ENCODE measurements at regions not wholly inside any gene's neighbourhood (a gene's known extent, or its start where the extent isn't known, plus 50 kb on each side); places are given as distances from the start of the nearest gene placed in this dataset.

DNA sequence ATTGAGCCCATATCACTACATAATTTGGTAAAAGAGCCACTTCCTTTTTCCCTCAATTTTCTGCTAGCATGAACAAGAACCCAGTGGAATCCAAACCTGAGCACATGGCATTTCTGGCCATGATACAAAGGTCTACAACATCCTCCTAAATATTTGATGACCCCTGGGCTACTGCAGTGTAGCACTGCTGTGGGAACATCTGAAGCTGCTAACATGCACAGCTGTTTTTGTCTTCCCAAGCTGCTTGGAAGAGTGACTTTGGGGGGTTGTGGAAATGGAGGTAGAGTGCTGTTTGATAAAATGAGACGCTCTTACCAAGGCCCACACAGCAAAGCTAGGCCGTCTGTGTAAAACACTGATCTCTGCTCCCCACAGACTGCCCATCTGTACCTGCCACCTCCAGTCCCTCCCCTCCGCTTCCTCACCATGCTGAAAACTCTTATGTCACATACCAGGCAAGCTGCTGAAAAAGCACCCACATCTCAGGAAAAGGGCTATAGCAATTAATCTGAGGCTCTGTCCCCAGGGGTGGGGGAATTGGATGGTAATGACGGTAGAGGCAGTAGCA is 197.2 kb upstream of the HNRNPA3 start:
- DNase-seq (ENCODE audit: low spot score), result no peak
- Histone ChIP-seq H3K4me3 (ENCODE audit: low read depth, low read length, poor library complexity, severe bottlenecking) (no peak overlapping the region), H3K27ac (ENCODE audit: low read depth, low read length, poor library complexity, severe bottlenecking) (no peak overlapping the region), H3K9me3 (ENCODE audit: low read depth, low read length, poor library complexity, severe bottlenecking) (no peaks in the 10 kb centered on the region), H3K27me3 (replicated peaks; ENCODE audit: insufficient read depth, low read depth, low read length, poor library complexity) (no peaks in the 10 kb centered on the region), H3K4me1 (ENCODE audit: insufficient read depth, low read length, poor library complexity, severe bottlenecking) (peaks cover 1% of the 10 kb centered on the region), H3K36me3 (ENCODE audit: insufficient read depth, low read length, poor library complexity, severe bottlenecking) (no peaks in the 10 kb centered on the region)
- ChIA-PET CTCF (interaction anchor here (0.6 kb wide), 1 partner anchor 184 kb away, joined by 3 read pairs; no protein-coding TSS in a partner anchor), POLR2A (ENCODE audit: low non-redundant PET) (no interaction called here)
- TF ChIP-seq EZH2 (IDR thresholded peaks at IDR 0.05; ENCODE audit: borderline replicate concordance, low read depth, low read length, poor library complexity, severe bottlenecking), result no peak
- TF ChIP-seq, protein P1, sequence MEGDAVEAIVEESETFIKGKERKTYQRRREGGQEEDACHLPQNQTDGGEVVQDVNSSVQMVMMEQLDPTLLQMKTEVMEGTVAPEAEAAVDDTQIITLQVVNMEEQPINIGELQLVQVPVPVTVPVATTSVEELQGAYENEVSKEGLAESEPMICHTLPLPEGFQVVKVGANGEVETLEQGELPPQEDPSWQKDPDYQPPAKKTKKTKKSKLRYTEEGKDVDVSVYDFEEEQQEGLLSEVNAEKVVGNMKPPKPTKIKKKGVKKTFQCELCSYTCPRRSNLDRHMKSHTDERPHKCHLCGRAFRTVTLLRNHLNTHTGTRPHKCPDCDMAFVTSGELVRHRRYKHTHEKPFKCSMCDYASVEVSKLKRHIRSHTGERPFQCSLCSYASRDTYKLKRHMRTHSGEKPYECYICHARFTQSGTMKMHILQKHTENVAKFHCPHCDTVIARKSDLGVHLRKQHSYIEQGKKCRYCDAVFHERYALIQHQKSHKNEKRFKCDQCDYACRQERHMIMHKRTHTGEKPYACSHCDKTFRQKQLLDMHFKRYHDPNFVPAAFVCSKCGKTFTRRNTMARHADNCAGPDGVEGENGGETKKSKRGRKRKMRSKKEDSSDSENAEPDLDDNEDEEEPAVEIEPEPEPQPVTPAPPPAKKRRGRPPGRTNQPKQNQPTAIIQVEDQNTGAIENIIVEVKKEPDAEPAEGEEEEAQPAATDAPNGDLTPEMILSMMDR (conservative IDR thresholded peaks at IDR 0.05; ENCODE audit: low read depth, low read length), result no peak
- intact Hi-C loops (cut with micrococcal nuclease; ENCODE audit: unreplicated experiment), result no loop called here
- no TSS peak for BruUV-seq (replicated peaks)

GRCh38 chr2:177020524-177021119 is 192.0 kb upstream of the HNRNPA3 start:
- no peak for DNase-seq (ENCODE audit: low spot score)
- TF ChIP-seq EZH2 (IDR thresholded peaks at IDR 0.05; ENCODE audit: borderline replicate concordance, low read depth, low read length, poor library complexity, severe bottlenecking), result no peak
- TF ChIP-seq, protein P1 (conservative IDR thresholded peaks at IDR 0.05; ENCODE audit: low read depth, low read length), result no peak
- no TSS peak for BruUV-seq (replicated peaks)
- H3K9me3 ChIP-seq (ENCODE audit: low read depth, low read length, poor library complexity, severe bottlenecking), result no peaks in the 10 kb centered on the region
- H3K4me1 ChIP-seq (ENCODE audit: insufficient read depth, low read length, poor library complexity, severe bottlenecking), result no peaks in the 10 kb centered on the region
- no peak overlapping the region for H3K27ac ChIP-seq (ENCODE audit: low read depth, low read length, poor library complexity, severe bottlenecking)
- CTCF ChIA-PET, result no interaction called here
- no peaks in the 10 kb centered on the region for H3K36me3 ChIP-seq (ENCODE audit: insufficient read depth, low read length, poor library complexity, severe bottlenecking)
- no peaks in the 10 kb centered on the region for H3K27me3 ChIP-seq (replicated peaks; ENCODE audit: insufficient read depth, low read depth, low read length, poor library complexity)
- POLR2A ChIA-PET (ENCODE audit: low non-redundant PET), result no interaction called here
- intact Hi-C loops (cut with micrococcal nuclease; ENCODE audit: unreplicated experiment), result no loop called here
- no peak overlapping the region for H3K4me3 ChIP-seq (ENCODE audit: low read depth, low read length, poor library complexity, severe bottlenecking)

GRCh38 chr2:177021706-177022343 is 190.8 kb upstream of the HNRNPA3 start:
- intact Hi-C loops (cut with micrococcal nuclease; ENCODE audit: unreplicated experiment), result no loop called here
- no peak for TF ChIP-seq EZH2 (IDR thresholded peaks at IDR 0.05; ENCODE audit: borderline replicate concordance, low read depth, low read length, poor library complexity, severe bottlenecking)
- TF ChIP-seq, protein P1 (conservative IDR thresholded peaks at IDR 0.05; ENCODE audit: low read depth, low read length), result no peak
- no peaks in the 10 kb centered on the region for H3K9me3 ChIP-seq (ENCODE audit: low read depth, low read length, poor library complexity, severe bottlenecking)
- H3K36me3 ChIP-seq (ENCODE audit: insufficient read depth, low read length, poor library complexity, severe bottlenecking), result no peaks in the 10 kb centered on the region
- POLR2A ChIA-PET (ENCODE audit: low non-redundant PET), result no interaction called here
- no peaks in the 10 kb centered on the region for H3K27me3 ChIP-seq (replicated peaks; ENCODE audit: insufficient read depth, low read depth, low read length, poor library complexity)
- DNase-seq (ENCODE audit: low spot score), result no peak
- CTCF ChIA-PET, result interaction anchor here (0.6 kb wide), 1 partner anchor 205 kb away, joined by 5 read pairs; no protein-coding TSS in a partner anchor
- H3K27ac ChIP-seq (ENCODE audit: low read depth, low read length, poor library complexity, severe bottlenecking), result no peak overlapping the region
- no peak overlapping the region for H3K4me3 ChIP-seq (ENCODE audit: low read depth, low read length, poor library complexity, severe bottlenecking)
- BruUV-seq (replicated peaks), result no TSS peak
- no peaks in the 10 kb centered on the region for H3K4me1 ChIP-seq (ENCODE audit: insufficient read depth, low read length, poor library complexity, severe bottlenecking)
